Kidney (tissue), 13 donors: ENCODE measurements at regions not wholly inside any gene's neighbourhood (a gene's known extent, or its start where the extent isn't known, plus 50 kb on each side); places are given as distances from the start of the nearest gene placed in this dataset.

Experiments
- DNase-seq, 5 donors: peaks; one replicate each; pipeline ENCODE4 v3.0.0-alpha.2; 2013 to 2020
- FAIRE-seq: peaks from 2 replicates; lab custom pipeline; 2012; peaks lifted over from hg19 to GRCh38; lab: Jason Lieb, UNC
- H3K27ac ChIP-seq, 2 donors: one replicate each; pipeline ENCODE4 v1.7.0; 2013; ENCODE audit warnings: low read depth in 2 of 2, low read length in 2 of 2, inconsistent platforms in 1 of 2
- H3K27me3 ChIP-seq: one replicate; pipeline ENCODE4 v1.7.1; 2013; ENCODE audit warnings: low read length, inconsistent platforms; ENCODE audit not compliant: control insufficient read depth, insufficient read depth
- H3K36me3 ChIP-seq, 3 donors: one replicate each; pipeline versions ENCODE4 v1.7.0 to v1.7.1; 2013; ENCODE audit warnings: low read length in 3 of 3, control low read depth in 1 of 3, inconsistent platforms in 1 of 3; ENCODE audit not compliant: insufficient read depth in 3 of 3, control insufficient read depth in 2 of 3
- H3K4me1 ChIP-seq, 3 donors: one replicate each; pipeline versions ENCODE4 v1.7.0 to v1.7.1; 2013; ENCODE audit warnings: low read length in 3 of 3, inconsistent platforms in 1 of 3, low read depth in 1 of 3; ENCODE audit not compliant: control insufficient read depth in 2 of 3, insufficient read depth in 2 of 3
- H3K4me3 ChIP-seq, 3 donors: one replicate each; pipeline versions ENCODE4 v1.7.0 to v1.8.1; 2013; ENCODE audit warnings: low read length in 3 of 3, control low read depth in 1 of 3, inconsistent platforms in 1 of 3
- H3K9ac ChIP-seq, 3 donors: one replicate each; pipeline versions ENCODE4 v1.7.0 to v1.7.1; 2013; ENCODE audit warnings: low read length in 3 of 3, control low read depth in 1 of 3, inconsistent platforms in 1 of 3
- H3K9me3 ChIP-seq, 3 donors: one replicate each; pipeline versions ENCODE4 v1.7.0 to v1.7.1; 2013; ENCODE audit warnings: low read length in 3 of 3, control low read depth in 1 of 3, inconsistent platforms in 1 of 3; ENCODE audit not compliant: control insufficient read depth in 2 of 3, insufficient read depth in 1 of 3
- CTCF ChIP-seq: IDR thresholded peaks from 3 replicates; pipeline ENCODE4 v1.5.1; 2012; ENCODE audit warnings: mild to moderate bottlenecking, moderate library complexity, borderline replicate concordance; ENCODE audit not compliant: insufficient read depth; ENCODE audit errors: extremely low read depth
- intact Hi-C: fragments of 100-400 bp; cut with DNase I; formaldehyde crosslinking; loops from one replicate; pipeline ENCODE4 v1.11.1; 2022
- donor health status: control.
- donor health status: control.
- donor health status: control.
- donor health status: control.
- donor health status: control.
- donor health status: DM: yes; HTN: yes; CAD: no.
- donor health status: Normal renal cell carcinoma (clear cell type).

- no peaks in the 10 kb centered on the region for H3K9me3 ChIP-seq
- H3K36me3 ChIP-seq, result no peaks in the 10 kb centered on the region
- H3K27me3 ChIP-seq, result no peaks in the 10 kb centered on the region
- H3K4me3 ChIP-seq, result no peak overlapping the region
- intact Hi-C loops, result no loop called here
- DNase-seq, result no peak
- TF ChIP-seq CTCF, result no peak
- no peak overlapping the region for H3K27ac ChIP-seq
- no peak overlapping the region for H3K9ac ChIP-seq
- H3K4me1 ChIP-seq, result peaks cover 0 to 2% (median 0%) of the 10 kb centered on the region in 3 donors
- FAIRE-seq, result no peak
Measured at GRCh38 chr13:73738626-73739025, 395.6 kb downstream of the KLF12 start.

- intact Hi-C loops, result no loop called here
- Histone ChIP-seq H3K4me3 (no peak overlapping the region), H3K9me3 (no peaks in the 10 kb centered on the region), H3K9ac (no peak overlapping the region), H3K27me3 (no peaks in the 10 kb centered on the region), H3K27ac (no peak overlapping the region), H3K4me1 (peaks cover 0 to 2% (median 0%) of the 10 kb centered on the region in 3 donors), H3K36me3 (no peaks in the 10 kb centered on the region)
- DNase-seq (no peak), FAIRE-seq (no peak)
- TF ChIP-seq CTCF, result no peak
Measured at GRCh38 chr13:73737214-73737613, 397.0 kb downstream of the KLF12 start.

GRCh38 chr13:73733706-73734105, 400.5 kb downstream of the KLF12 start:
- DNase-seq (no peak), FAIRE-seq (no peak)
- H3K9ac ChIP-seq, result no peak overlapping the region
- H3K27me3 ChIP-seq, result no peaks in the 10 kb centered on the region
- TF ChIP-seq CTCF, result no peak
- intact Hi-C loops, result no loop called here
- no peaks in the 10 kb centered on the region for H3K9me3 ChIP-seq
- no peaks in the 10 kb centered on the region for H3K36me3 ChIP-seq
- H3K27ac ChIP-seq, result no peak overlapping the region
- H3K4me1 ChIP-seq, result peaks cover 0 to 2% (median 0%) of the 10 kb centered on the region in 3 donors
- H3K4me3 ChIP-seq, result no peak overlapping the region

- no peak overlapping the region for H3K9ac ChIP-seq
- intact Hi-C loops, result no loop called here
- H3K9me3 ChIP-seq, result no peaks in the 10 kb centered on the region
- H3K4me3 ChIP-seq, result no peak overlapping the region
- TF ChIP-seq CTCF, result no peak
- H3K36me3 ChIP-seq, result no peaks in the 10 kb centered on the region
- H3K27me3 ChIP-seq, result no peaks in the 10 kb centered on the region
- peaks cover 0 to 2% (median 0%) of the 10 kb centered on the region in 3 donors for H3K4me1 ChIP-seq
- no peak for DNase-seq
- FAIRE-seq, result no peak
- no peak overlapping the region for H3K27ac ChIP-seq
Measured at GRCh38 chr13:73732350-73732749, 401.9 kb downstream of the KLF12 start.
